RCC 7860 (cell line): ENCODE measurements at regions not wholly inside any gene's neighbourhood (a gene's known extent, or its start where the extent isn't known, plus 50 kb on each side); places are given as distances from the start of the nearest gene placed in this dataset.
A peak's percentile ranks its signal among the peaks of the same experiment; 100 is the strongest.

Experiments
- DNase-seq: peaks from one replicate; pipeline ENCODE4 v3.0.0-alpha.2; 2015; ENCODE audit warnings: low spot score
- FAIRE-seq: peaks from 2 replicates; lab custom pipeline; 2012; peaks lifted over from hg19 to GRCh38; lab: Jason Lieb, UNC

- no peak for FAIRE-seq
- DNase-seq = no peak
These were observed 283.4 kb upstream of the ADRA1B start for GRCh38 chr5:159632866-159633265.

- DNase-seq (no peak), FAIRE-seq (no peak)
These were observed 277.8 kb upstream of the ADRA1B start for GRCh38 chr5:159638481-159638880.

GRCh38 chr5:159638954-159639559 is 277.2 kb upstream of the ADRA1B start:
- DNase-seq = no peak
- FAIRE-seq = no peak

GRCh38 chr5:159639590-159639989 is 276.7 kb upstream of the ADRA1B start:
- DNase-seq = no peak
- FAIRE-seq = no peak

GRCh38 chr5:159640446-159640845 is 275.8 kb upstream of the ADRA1B start:
- no peak for FAIRE-seq
- DNase-seq = no peak

GRCh38 chr5:159640921-159641320 is 275.4 kb upstream of the ADRA1B start:
- FAIRE-seq (no peak), DNase-seq (no peak)

GRCh38 chr5:159641371-159642039 is 274.8 kb upstream of the ADRA1B start:
- FAIRE-seq (no peak), DNase-seq (no peak)

- no peak for FAIRE-seq
These were observed 273.9 kb upstream of the ADRA1B start for GRCh38 chr5:159642379-159642778.

GRCh38 chr5:159644053-159644452 is 272.2 kb upstream of the ADRA1B start:
- no peak for FAIRE-seq
- no peak for DNase-seq

More at GRCh38 chr5:159642379-159642778, 273.9 kb upstream of the ADRA1B start:
- DNase-seq = no peak

GRCh38 chr5:159645179-159645846 is 271.0 kb upstream of the ADRA1B start:
- no peak for DNase-seq
- no peak for FAIRE-seq

GRCh38 chr5:159650803-159651202 is 265.5 kb upstream of the ADRA1B start:
- DNase-seq = no peak
- FAIRE-seq = no peak

- DNase-seq (no peak), FAIRE-seq (no peak)
These were observed 260.4 kb upstream of the ADRA1B start for GRCh38 chr5:159655757-159656409.

- FAIRE-seq (no peak), DNase-seq (no peak)
These were observed 259.0 kb upstream of the ADRA1B start for GRCh38 chr5:159657298-159657697.

GRCh38 chr5:159657771-159658170 is 258.5 kb upstream of the ADRA1B start:
- DNase-seq = no peak
- FAIRE-seq = no peak

GRCh38 chr5:159658266-159658925 is 257.9 kb upstream of the ADRA1B start:
- no peak for FAIRE-seq
- DNase-seq = no peak

- peak; percentile 47 for DNase-seq
These were observed 255.9 kb upstream of the ADRA1B start for GRCh38 chr5:159660401-159660800.

GRCh38 chr5:159663986-159664385 is 252.3 kb upstream of the ADRA1B start:
- FAIRE-seq (no peak), DNase-seq (no peak)

More at GRCh38 chr5:159660401-159660800, 255.9 kb upstream of the ADRA1B start:
- no peak for FAIRE-seq

- no peak for FAIRE-seq
- DNase-seq = no peak
These were observed 249.0 kb upstream of the ADRA1B start for GRCh38 chr5:159667286-159667685.

GRCh38 chr5:159668556-159668955 is 247.7 kb upstream of the ADRA1B start:
- DNase-seq = no peak
- FAIRE-seq = no peak

GRCh38 chr5:159669559-159669958 is 246.7 kb upstream of the ADRA1B start:
- DNase-seq (no peak), FAIRE-seq (no peak)

GRCh38 chr5:159671886-159672285 is 244.4 kb upstream of the ADRA1B start:
- no peak for DNase-seq
- FAIRE-seq = no peak
